Tibial nerve (tissue), 3 donors: ENCODE measurements at regions not wholly inside any gene's neighbourhood (a gene's known extent, or its start where the extent isn't known, plus 50 kb on each side); places are given as distances from the start of the nearest gene placed in this dataset.

Experiments
- POLR2A ChIP-seq, 2 donors: fragments of 450-650 bp; IDR thresholded peaks; one replicate each; pipeline ENCODE4 v1.6.1; 2017; ENCODE audit warnings: antibody characterized with exemption in 2 of 2, mild to moderate bottlenecking in 2 of 2, moderate library complexity in 2 of 2
- TF ChIP-seq, protein P1 (sequence below), 5 experiments: fragments of 200-600 bp in 3 of 5; fragments of 450-650 bp in 2 of 5; sonication (generic) in 3 of 5; IDR thresholded peaks; one replicate each; pipeline ENCODE4 v1.5.1; 2016 to 2019; ENCODE audit warnings: antibody characterized with exemption in 5 of 5, mild to moderate bottlenecking in 3 of 5, moderate library complexity in 2 of 5

DNA sequence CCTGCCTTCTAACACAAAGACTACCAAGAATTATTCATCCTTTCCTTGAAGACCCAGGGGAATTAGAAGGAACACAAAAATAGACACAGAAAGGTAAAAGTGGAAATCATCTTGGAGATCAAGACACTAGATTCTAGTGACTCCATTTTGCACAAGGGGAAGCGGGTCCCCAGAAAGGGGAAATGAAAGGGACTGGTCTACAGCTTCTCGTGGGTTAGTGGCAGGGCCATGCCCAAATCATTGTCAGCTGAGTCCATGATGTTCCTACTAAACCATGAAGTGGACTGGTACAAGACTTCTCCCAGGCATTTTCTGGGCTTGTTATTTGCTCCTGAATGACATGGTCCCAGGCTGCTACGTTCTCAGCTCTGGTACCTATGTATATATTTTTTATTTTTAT, 230.7 kb upstream of the TPRG1 start:
- TF ChIP-seq, protein P1, sequence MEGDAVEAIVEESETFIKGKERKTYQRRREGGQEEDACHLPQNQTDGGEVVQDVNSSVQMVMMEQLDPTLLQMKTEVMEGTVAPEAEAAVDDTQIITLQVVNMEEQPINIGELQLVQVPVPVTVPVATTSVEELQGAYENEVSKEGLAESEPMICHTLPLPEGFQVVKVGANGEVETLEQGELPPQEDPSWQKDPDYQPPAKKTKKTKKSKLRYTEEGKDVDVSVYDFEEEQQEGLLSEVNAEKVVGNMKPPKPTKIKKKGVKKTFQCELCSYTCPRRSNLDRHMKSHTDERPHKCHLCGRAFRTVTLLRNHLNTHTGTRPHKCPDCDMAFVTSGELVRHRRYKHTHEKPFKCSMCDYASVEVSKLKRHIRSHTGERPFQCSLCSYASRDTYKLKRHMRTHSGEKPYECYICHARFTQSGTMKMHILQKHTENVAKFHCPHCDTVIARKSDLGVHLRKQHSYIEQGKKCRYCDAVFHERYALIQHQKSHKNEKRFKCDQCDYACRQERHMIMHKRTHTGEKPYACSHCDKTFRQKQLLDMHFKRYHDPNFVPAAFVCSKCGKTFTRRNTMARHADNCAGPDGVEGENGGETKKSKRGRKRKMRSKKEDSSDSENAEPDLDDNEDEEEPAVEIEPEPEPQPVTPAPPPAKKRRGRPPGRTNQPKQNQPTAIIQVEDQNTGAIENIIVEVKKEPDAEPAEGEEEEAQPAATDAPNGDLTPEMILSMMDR (IDR thresholded peaks at IDR 0.05) = no peak
- no peak for TF ChIP-seq POLR2A (IDR thresholded peaks at IDR 0.05)
